ENCODE measurements at regions not wholly inside any gene's neighbourhood (a gene's known extent, or its start where the extent isn't known, plus 50 kb on each side); places are given as distances from the start of the nearest gene placed in this dataset.
"Not testable (repeated sequence)": the region's sequence is repeated elsewhere in the genome, so short reads cannot be mapped to it uniquely, and the experiment has no call there.

DNA sequence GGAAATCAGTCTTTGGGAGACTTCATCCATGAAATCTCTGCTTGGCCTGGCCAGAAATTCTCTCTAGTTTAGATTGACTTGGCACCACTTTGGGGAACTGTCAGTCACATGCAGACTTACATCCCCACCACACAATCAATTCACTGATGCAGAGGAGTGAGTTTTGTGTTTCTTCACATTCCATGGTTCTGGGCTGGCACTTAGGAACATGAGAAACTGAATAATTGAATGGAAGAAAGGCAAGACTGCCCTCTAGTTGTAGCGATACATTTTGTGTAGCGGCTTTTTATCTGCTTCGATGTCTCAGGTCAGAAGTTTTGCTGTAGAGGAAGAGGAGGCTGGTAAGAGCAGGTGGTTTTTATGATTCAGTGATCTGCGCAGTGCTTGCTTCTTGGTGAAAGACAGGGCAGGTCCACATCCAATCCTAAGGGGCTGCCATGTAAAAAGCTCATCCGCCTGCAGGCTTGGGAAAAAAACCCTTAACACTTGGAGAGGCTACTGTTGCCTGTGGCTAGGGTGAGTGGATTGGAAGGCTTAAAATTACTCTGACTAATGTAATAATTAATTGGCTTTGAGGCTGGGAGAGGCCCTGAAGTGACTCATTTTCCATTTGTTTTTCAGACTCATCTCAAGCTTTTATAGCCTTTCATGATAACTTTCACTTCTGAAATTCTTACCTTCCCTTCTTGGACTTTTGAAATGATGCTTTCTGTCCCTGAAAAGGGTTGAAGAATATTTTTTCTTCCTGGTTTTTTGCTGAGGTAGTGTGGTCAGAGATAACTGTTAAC, 75.4 kb upstream of the LPCAT1 start:
- DNase-seq (ENCODE audit: low spot score) (peak; percentile 17), FAIRE-seq (peak; percentile 18)
- CTCF ChIA-PET (ENCODE audit: low intra/inter-chr PET ratio, low total read pairs); H2AFZ ChIP-seq (ENCODE audit: low read length); BruUV-seq (replicated peaks); intact Hi-C loops (cut with micrococcal nuclease; ENCODE audit: unreplicated experiment); H3K9ac ChIP-seq (ENCODE audit: insufficient read depth, low read depth, low read length); H3K4me2 ChIP-seq (ENCODE audit: low read depth, low read length); ATAC-seq; H3K27me3 ChIP-seq (ENCODE audit: control insufficient read depth in 1 of 2, insufficient read depth in 2 of 2, low read length in 2 of 2); H3K79me2 ChIP-seq (ENCODE audit: insufficient read depth, low read length); H3K9me3 ChIP-seq (ENCODE audit: low read length); H3K36me3 ChIP-seq (replicated peaks in 1 of 2; ENCODE audit: control insufficient read depth in 1 of 2, insufficient read depth in 2 of 2, low read length in 2 of 2); POLR2A ChIA-PET; in situ Hi-C loops (cut with HindIII; ENCODE audit: extremely low pct_ligation_motif_present, low pct_unique_long_range_greater_than_20kb); H3K4me3 ChIP-seq (replicated peaks in 1 of 3; ENCODE audit: insufficient read depth in 1 of 3, low read depth in 2 of 3, low read length in 3 of 3); H4K20me1 ChIP-seq (ENCODE audit: insufficient read depth, low read length); H3K27ac ChIP-seq (ENCODE audit: extremely low read length, insufficient read depth, low read length): not testable (repeated sequence)
- TF ChIP-seq, protein P1, sequence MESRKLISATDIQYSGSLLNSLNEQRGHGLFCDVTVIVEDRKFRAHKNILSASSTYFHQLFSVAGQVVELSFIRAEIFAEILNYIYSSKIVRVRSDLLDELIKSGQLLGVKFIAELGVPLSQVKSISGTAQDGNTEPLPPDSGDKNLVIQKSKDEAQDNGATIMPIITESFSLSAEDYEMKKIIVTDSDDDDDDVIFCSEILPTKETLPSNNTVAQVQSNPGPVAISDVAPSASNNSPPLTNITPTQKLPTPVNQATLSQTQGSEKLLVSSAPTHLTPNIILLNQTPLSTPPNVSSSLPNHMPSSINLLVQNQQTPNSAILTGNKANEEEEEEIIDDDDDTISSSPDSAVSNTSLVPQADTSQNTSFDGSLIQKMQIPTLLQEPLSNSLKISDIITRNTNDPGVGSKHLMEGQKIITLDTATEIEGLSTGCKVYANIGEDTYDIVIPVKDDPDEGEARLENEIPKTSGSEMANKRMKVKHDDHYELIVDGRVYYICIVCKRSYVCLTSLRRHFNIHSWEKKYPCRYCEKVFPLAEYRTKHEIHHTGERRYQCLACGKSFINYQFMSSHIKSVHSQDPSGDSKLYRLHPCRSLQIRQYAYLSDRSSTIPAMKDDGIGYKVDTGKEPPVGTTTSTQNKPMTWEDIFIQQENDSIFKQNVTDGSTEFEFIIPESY (CRISPR knock-in tag; IDR thresholded peaks at IDR 0.05) = peak; percentile 99
- TF ChIP-seq STAG1 (CRISPR knock-in tag; IDR thresholded peaks at IDR 0.05) = peak; percentile 41
- TF ChIP-seq, protein P2, sequence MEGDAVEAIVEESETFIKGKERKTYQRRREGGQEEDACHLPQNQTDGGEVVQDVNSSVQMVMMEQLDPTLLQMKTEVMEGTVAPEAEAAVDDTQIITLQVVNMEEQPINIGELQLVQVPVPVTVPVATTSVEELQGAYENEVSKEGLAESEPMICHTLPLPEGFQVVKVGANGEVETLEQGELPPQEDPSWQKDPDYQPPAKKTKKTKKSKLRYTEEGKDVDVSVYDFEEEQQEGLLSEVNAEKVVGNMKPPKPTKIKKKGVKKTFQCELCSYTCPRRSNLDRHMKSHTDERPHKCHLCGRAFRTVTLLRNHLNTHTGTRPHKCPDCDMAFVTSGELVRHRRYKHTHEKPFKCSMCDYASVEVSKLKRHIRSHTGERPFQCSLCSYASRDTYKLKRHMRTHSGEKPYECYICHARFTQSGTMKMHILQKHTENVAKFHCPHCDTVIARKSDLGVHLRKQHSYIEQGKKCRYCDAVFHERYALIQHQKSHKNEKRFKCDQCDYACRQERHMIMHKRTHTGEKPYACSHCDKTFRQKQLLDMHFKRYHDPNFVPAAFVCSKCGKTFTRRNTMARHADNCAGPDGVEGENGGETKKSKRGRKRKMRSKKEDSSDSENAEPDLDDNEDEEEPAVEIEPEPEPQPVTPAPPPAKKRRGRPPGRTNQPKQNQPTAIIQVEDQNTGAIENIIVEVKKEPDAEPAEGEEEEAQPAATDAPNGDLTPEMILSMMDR (CRISPR knock-in tag; IDR thresholded peaks at IDR 0.05) = peak; percentile 31
- WGBS (ENCODE audit: low lambda C conversion rate) = 90% methylated on average over 5 of the region's 5 CpGs
- H3K4me1 ChIP-seq (ENCODE audit: insufficient read depth, low read length) = peaks cover 21% of the 10 kb centered on the region

DNA sequence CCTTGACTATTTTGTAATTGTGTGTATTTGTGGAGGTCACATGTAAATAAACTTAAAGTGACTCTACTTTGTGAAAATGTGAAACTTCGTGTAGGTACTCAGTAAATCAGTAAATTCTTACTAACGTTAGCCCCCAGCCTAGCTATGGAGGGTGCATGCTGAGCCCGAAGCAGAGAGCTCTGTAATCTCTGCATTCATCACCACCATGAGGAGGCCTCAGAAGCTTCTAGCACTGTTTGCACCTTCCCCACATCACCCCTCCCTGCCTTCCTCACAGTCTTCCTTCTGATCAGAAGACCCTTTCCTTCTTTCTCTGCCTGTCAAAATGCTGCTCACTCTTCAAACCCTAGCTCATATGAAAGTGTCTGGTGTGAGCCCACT, 73.3 kb upstream of the LPCAT1 start:
- ATAC-seq; DNase-seq (ENCODE audit: low spot score); H3K27ac ChIP-seq (ENCODE audit: extremely low read length, insufficient read depth, low read length); CTCF ChIA-PET (ENCODE audit: low intra/inter-chr PET ratio, low total read pairs); H4K20me1 ChIP-seq (ENCODE audit: insufficient read depth, low read length); in situ Hi-C loops (cut with HindIII; ENCODE audit: extremely low pct_ligation_motif_present, low pct_unique_long_range_greater_than_20kb); H3K27me3 ChIP-seq (ENCODE audit: control insufficient read depth in 1 of 2, insufficient read depth in 2 of 2, low read length in 2 of 2); H3K36me3 ChIP-seq (replicated peaks in 1 of 2; ENCODE audit: control insufficient read depth in 1 of 2, insufficient read depth in 2 of 2, low read length in 2 of 2); BruUV-seq (replicated peaks); H3K9me3 ChIP-seq (ENCODE audit: low read length); intact Hi-C loops (cut with micrococcal nuclease; ENCODE audit: unreplicated experiment); POLR2A ChIA-PET; H2AFZ ChIP-seq (ENCODE audit: low read length): not testable (repeated sequence)
- Histone ChIP-seq H3K9ac (ENCODE audit: insufficient read depth, low read depth, low read length) (0 out of 2 replicates have a peak overlapping the region, but pooled peaks have one; percentile 22), H3K4me1 (ENCODE audit: insufficient read depth, low read length) (peaks cover 34% of the 10 kb centered on the region), H3K4me2 (ENCODE audit: low read depth, low read length) (0 out of 2 replicates have a peak overlapping the region, but pooled peaks have one; percentile 27), H3K4me3 (replicated peaks in 1 of 3; ENCODE audit: insufficient read depth in 1 of 3, low read depth in 2 of 3, low read length in 3 of 3) (peak overlapping the region in 1 of 3 experiments; percentile 17; a peak in 1 of 6 replicates), H3K79me2 (ENCODE audit: insufficient read depth, low read length) (peaks cover 18% of the 10 kb centered on the region)
- WGBS (ENCODE audit: low lambda C conversion rate) = 74% methylated on average over 3 of the region's 3 CpGs
- FAIRE-seq = peak; percentile 47

DNA sequence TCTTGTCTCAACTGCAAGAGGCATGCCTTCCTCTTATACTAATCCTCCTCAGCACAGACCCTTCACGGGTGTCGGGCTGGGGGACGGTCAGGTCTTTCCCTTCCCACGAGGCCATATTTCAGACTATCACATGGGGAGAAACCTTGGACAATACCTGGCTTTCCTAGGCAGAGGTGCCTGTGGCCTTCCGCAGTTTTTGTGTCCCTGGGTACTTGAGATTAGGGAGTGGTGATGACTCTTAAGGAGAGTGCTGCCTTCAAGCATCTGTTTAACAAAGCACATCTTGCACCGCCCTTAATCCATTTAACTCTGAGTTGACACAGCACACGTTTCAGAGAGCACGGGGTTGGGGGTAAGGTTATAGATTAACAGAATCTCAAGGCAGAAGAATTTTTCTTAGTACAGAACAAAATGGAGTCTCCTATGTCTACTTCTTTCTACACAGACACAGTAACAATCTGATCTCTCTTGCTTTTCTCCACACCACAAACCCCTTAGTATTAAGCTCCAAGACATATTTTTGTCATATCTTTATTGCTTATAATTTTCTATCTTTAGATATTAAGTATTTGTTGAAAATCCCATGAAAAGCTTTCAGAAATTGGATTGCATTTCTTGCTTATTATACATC, 72.8 kb upstream of the LPCAT1 start:
- H3K4me3 ChIP-seq (replicated peaks in 1 of 3; ENCODE audit: insufficient read depth in 1 of 3, low read depth in 2 of 3, low read length in 3 of 3); BruUV-seq (replicated peaks); ATAC-seq; H3K36me3 ChIP-seq (replicated peaks in 1 of 2; ENCODE audit: control insufficient read depth in 1 of 2, insufficient read depth in 2 of 2, low read length in 2 of 2); CTCF ChIA-PET (ENCODE audit: low intra/inter-chr PET ratio, low total read pairs); H3K27me3 ChIP-seq (ENCODE audit: control insufficient read depth in 1 of 2, insufficient read depth in 2 of 2, low read length in 2 of 2); DNase-seq (ENCODE audit: low spot score); H3K27ac ChIP-seq (ENCODE audit: extremely low read length, insufficient read depth, low read length); H3K4me2 ChIP-seq (ENCODE audit: low read depth, low read length); FAIRE-seq; H4K20me1 ChIP-seq (ENCODE audit: insufficient read depth, low read length); H3K9ac ChIP-seq (ENCODE audit: insufficient read depth, low read depth, low read length); POLR2A ChIA-PET; H3K9me3 ChIP-seq (ENCODE audit: low read length); H2AFZ ChIP-seq (ENCODE audit: low read length); intact Hi-C loops (cut with micrococcal nuclease; ENCODE audit: unreplicated experiment); in situ Hi-C loops (cut with HindIII; ENCODE audit: extremely low pct_ligation_motif_present, low pct_unique_long_range_greater_than_20kb): not testable (repeated sequence)
- 58% methylated on average over 5 of the region's 8 CpGs for WGBS (ENCODE audit: low lambda C conversion rate)
- Histone ChIP-seq H3K79me2 (ENCODE audit: insufficient read depth, low read length) (peaks cover 20% of the 10 kb centered on the region), H3K4me1 (ENCODE audit: insufficient read depth, low read length) (peaks cover 37% of the 10 kb centered on the region)

Measured in HepG2 (cell line).